DND-41 (cell line): ENCODE measurements at regions not wholly inside any gene's neighbourhood (a gene's known extent, or its start where the extent isn't known, plus 50 kb on each side); places are given as distances from the start of the nearest gene placed in this dataset.

Experiments used
- ATAC-seq: fragments of 200-7000 bp; cut with Tn5 transposase; 3 replicates; pipeline ENCODE4 v1.9.1; 2021; ENCODE audit warnings: low read depth; ENCODE audit not compliant: insufficient read depth
- DNase-seq: peaks from one replicate; pipeline ENCODE4 v3.0.0-alpha.2; 2020
- H2AFZ ChIP-seq: 2 replicates; pipeline ENCODE4 v1.6.0; 2012; ENCODE audit warnings: low read depth, low read length
- H3K27ac ChIP-seq: 2 replicates; pipeline ENCODE4 v1.5.1; 2012; ENCODE audit warnings: low read length, inconsistent platforms
- H3K27me3 ChIP-seq: fragments of 200-600 bp; sonication (generic); 2 replicates; pipeline ENCODE4 v1.6.0; 2012; ENCODE audit warnings: low read length, mild to moderate bottlenecking, inconsistent platforms; ENCODE audit not compliant: insufficient read depth, poor library complexity
- H3K36me3 ChIP-seq: 2 replicates; pipeline ENCODE4 v1.5.1; 2012; ENCODE audit warnings: low read length, inconsistent platforms; ENCODE audit not compliant: insufficient read depth
- H3K4me1 ChIP-seq: 2 replicates; pipeline ENCODE4 v1.5.1; 2012; ENCODE audit warnings: mild to moderate bottlenecking, low read length; ENCODE audit not compliant: insufficient read depth
- H3K4me2 ChIP-seq: 2 replicates; pipeline ENCODE4 v1.6.0; 2012; ENCODE audit warnings: mild to moderate bottlenecking, moderate library complexity, low read length, inconsistent platforms; ENCODE audit not compliant: insufficient read depth
- H3K4me3 ChIP-seq, 2 experiments: fragments of 200-600 bp in 1 of 2; shearing (Covaris generic) in 1 of 2; 2 replicates each; pipeline ENCODE4 v1.5.1; 2012 to 2016; ENCODE audit warnings: inconsistent platforms in 2 of 2, low read length in 2 of 2, mild to moderate bottlenecking in 2 of 2, low read depth in 1 of 2, moderate library complexity in 1 of 2
- H3K79me2 ChIP-seq: 2 replicates; pipeline ENCODE4 v1.6.0; 2012; ENCODE audit warnings: low read length, inconsistent platforms; ENCODE audit not compliant: insufficient read depth
- H3K9ac ChIP-seq: 2 replicates; pipeline ENCODE4 v1.6.0; 2012; ENCODE audit warnings: low read depth, mild to moderate bottlenecking, inconsistent platforms, low read length, moderate library complexity
- H3K9me3 ChIP-seq: 2 replicates; pipeline ENCODE4 v1.5.1; 2012; ENCODE audit warnings: low read length, moderate library complexity, mild to moderate bottlenecking, inconsistent platforms; ENCODE audit not compliant: insufficient read depth, severe bottlenecking
- H4K20me1 ChIP-seq: 2 replicates; pipeline ENCODE4 v1.6.0; 2012; ENCODE audit warnings: low read length; ENCODE audit not compliant: insufficient read depth
- CTCF ChIP-seq: IDR thresholded peaks from 2 replicates; pipeline ENCODE4 v1.5.1; 2012; ENCODE audit warnings: borderline replicate concordance, low read length, moderate library complexity, mild to moderate bottlenecking; ENCODE audit not compliant: poor library complexity, severe bottlenecking; ENCODE audit errors: extremely low read depth
- EZH2 ChIP-seq: IDR thresholded peaks from 3 replicates; pipeline ENCODE4 v1.6.1; 2012; ENCODE audit warnings: borderline replicate concordance, low read depth, mild to moderate bottlenecking, moderate library complexity, low read length, inconsistent platforms; ENCODE audit not compliant: severe bottlenecking

- H3K4me3 ChIP-seq, result no peak overlapping the region
- H3K4me1 ChIP-seq, result no peaks in the 10 kb centered on the region
- H3K27ac ChIP-seq, result no peak overlapping the region
- H3K4me2 ChIP-seq, result no peak overlapping the region
- peaks cover 7% of the 10 kb centered on the region for H3K27me3 ChIP-seq
- no peaks in the 10 kb centered on the region for H3K79me2 ChIP-seq
- H3K9ac ChIP-seq, result no peak overlapping the region
- no peaks in the 10 kb centered on the region for H3K9me3 ChIP-seq
- no peak for ATAC-seq
- no peaks in the 10 kb centered on the region for H3K36me3 ChIP-seq
- DNase-seq, result no peak
- TF ChIP-seq CTCF (no peak), EZH2 (no peak)
- no peaks in the 10 kb centered on the region for H4K20me1 ChIP-seq
- no peak overlapping the region for H2AFZ ChIP-seq
Observed at GRCh38 chr16:82514262-82514661, 112.5 kb upstream of the CDH13 start.

GRCh38 chr16:82510789-82511305 lies 115.9 kb upstream of the CDH13 start:
- DNase-seq, result no peak
- TF ChIP-seq CTCF (no peak), EZH2 (no peak)
- Histone ChIP-seq H3K9ac (no peak overlapping the region), H3K4me1 (no peaks in the 10 kb centered on the region), H3K4me3 (no peak overlapping the region), H4K20me1 (no peaks in the 10 kb centered on the region), H3K27me3 (no peaks in the 10 kb centered on the region), H3K27ac (no peak overlapping the region), H3K4me2 (no peak overlapping the region), H3K9me3 (peaks cover 4% of the 10 kb centered on the region), H3K36me3 (no peaks in the 10 kb centered on the region), H2AFZ (no peak overlapping the region), H3K79me2 (no peaks in the 10 kb centered on the region)
- ATAC-seq, result no peak

- Histone ChIP-seq H3K27ac (no peak overlapping the region), H3K4me1 (no peaks in the 10 kb centered on the region), H4K20me1 (no peaks in the 10 kb centered on the region), H3K4me3 (no peak overlapping the region), H3K79me2 (no peaks in the 10 kb centered on the region), H3K4me2 (no peak overlapping the region), H2AFZ (no peak overlapping the region), H3K9ac (no peak overlapping the region), H3K36me3 (no peaks in the 10 kb centered on the region), H3K27me3 (no peaks in the 10 kb centered on the region), H3K9me3 (peaks cover 4% of the 10 kb centered on the region)
- DNase-seq, result no peak
- TF ChIP-seq CTCF, result no peak
- no peak for TF ChIP-seq EZH2
- ATAC-seq, result no peak
Observed at GRCh38 chr16:82509691-82510430, 116.9 kb upstream of the CDH13 start.
